ENCODE measurements at regions not wholly inside any gene's neighbourhood (a gene's known extent, or its start where the extent isn't known, plus 50 kb on each side); places are given as distances from the start of the nearest gene placed in this dataset.

GRCh38 chr14:105783707-105784106, 257.3 kb downstream of the TMEM121 start:
- Histone ChIP-seq H3K4me3 (IDR thresholded peaks at IDR 0.05; ENCODE audit: insufficient read depth, low read depth, low read length) (no peak overlapping the region), H3K4me1 (ENCODE audit: low read depth, poor library complexity, severe bottlenecking) (no peaks in the 10 kb centered on the region), H3K4me2 (no peak overlapping the region), H4K20me1 (ENCODE audit: insufficient read depth) (no peaks in the 10 kb centered on the region), H3K9ac (no peak overlapping the region), H2AFZ (ENCODE audit: low read depth) (no peak overlapping the region), H3K27ac (no peak overlapping the region), H3K27me3 (ENCODE audit: insufficient read depth, low read depth) (peaks cover 3% of the 10 kb centered on the region; the same call in 1 of the 2 replicates), H3K36me3 (ENCODE audit: insufficient read depth) (no peaks in the 10 kb centered on the region), H3K79me2 (ENCODE audit: insufficient read depth, low read depth) (no peaks in the 10 kb centered on the region)
- TF ChIP-seq CTCF (conservative IDR thresholded peaks at IDR 0.05; ENCODE audit: low read depth, low read length), result no peak

- Histone ChIP-seq H3K79me2 (ENCODE audit: insufficient read depth, low read depth) (no peaks in the 10 kb centered on the region), H2AFZ (ENCODE audit: low read depth) (no peak overlapping the region), H3K27me3 (ENCODE audit: insufficient read depth, low read depth) (no peaks in the 10 kb centered on the region), H3K4me1 (ENCODE audit: low read depth, poor library complexity, severe bottlenecking) (no peaks in the 10 kb centered on the region), H3K27ac (no peak overlapping the region), H3K4me2 (no peak overlapping the region), H4K20me1 (ENCODE audit: insufficient read depth) (no peaks in the 10 kb centered on the region), H3K36me3 (ENCODE audit: insufficient read depth) (no peaks in the 10 kb centered on the region), H3K4me3 (IDR thresholded peaks at IDR 0.05; ENCODE audit: insufficient read depth, low read depth, low read length) (no peak overlapping the region), H3K9ac (no peak overlapping the region)
- no peak for TF ChIP-seq CTCF (conservative IDR thresholded peaks at IDR 0.05; ENCODE audit: low read depth, low read length)
Measured at GRCh38 chr14:105793836-105794235, 267.5 kb downstream of the TMEM121 start.

GRCh38 chr14:105797546-105797945, 271.2 kb downstream of the TMEM121 start:
- Histone ChIP-seq H3K4me1 (ENCODE audit: low read depth, poor library complexity, severe bottlenecking) (no peaks in the 10 kb centered on the region), H3K79me2 (ENCODE audit: insufficient read depth, low read depth) (no peaks in the 10 kb centered on the region), H3K4me3 (IDR thresholded peaks at IDR 0.05; ENCODE audit: insufficient read depth, low read depth, low read length) (no peak overlapping the region), H3K27me3 (ENCODE audit: insufficient read depth, low read depth) (no peaks in the 10 kb centered on the region), H3K9ac (no peak overlapping the region), H4K20me1 (ENCODE audit: insufficient read depth) (no peaks in the 10 kb centered on the region), H2AFZ (ENCODE audit: low read depth) (no peak overlapping the region), H3K27ac (no peak overlapping the region), H3K4me2 (no peak overlapping the region), H3K36me3 (ENCODE audit: insufficient read depth) (no peaks in the 10 kb centered on the region)
- no peak for TF ChIP-seq CTCF (conservative IDR thresholded peaks at IDR 0.05; ENCODE audit: low read depth, low read length)

- Histone ChIP-seq H3K4me1 (ENCODE audit: low read depth, poor library complexity, severe bottlenecking) (no peaks in the 10 kb centered on the region), H3K79me2 (ENCODE audit: insufficient read depth, low read depth) (no peaks in the 10 kb centered on the region), H3K4me2 (no peak overlapping the region), H3K36me3 (ENCODE audit: insufficient read depth) (no peaks in the 10 kb centered on the region), H3K4me3 (IDR thresholded peaks at IDR 0.05; ENCODE audit: insufficient read depth, low read depth, low read length) (no peak overlapping the region), H3K27ac (no peak overlapping the region), H4K20me1 (ENCODE audit: insufficient read depth) (no peaks in the 10 kb centered on the region), H3K9ac (no peak overlapping the region), H2AFZ (ENCODE audit: low read depth) (no peak overlapping the region), H3K27me3 (ENCODE audit: insufficient read depth, low read depth) (no peaks in the 10 kb centered on the region)
- no peak for TF ChIP-seq CTCF (conservative IDR thresholded peaks at IDR 0.05; ENCODE audit: low read depth, low read length)
Measured at GRCh38 chr14:105805701-105806100, 279.3 kb downstream of the TMEM121 start.
